ENCODE measurements at regions not wholly inside any gene's neighbourhood (a gene's known extent, or its start where the extent isn't known, plus 50 kb on each side); places are given as distances from the start of the nearest gene placed in this dataset.

GRCh38 chr20:39298121-39298520 lies 336.0 kb downstream of the DHX35 start:
- no peak for TF ChIP-seq POLR2A (IDR thresholded peaks at IDR 0.05)
- TF ChIP-seq CTCF (IDR thresholded peaks at IDR 0.05) = no peak
- TF ChIP-seq POLR2AphosphoS5 (IDR thresholded peaks at IDR 0.05) = no peak
- no peak for TF ChIP-seq EP300 (IDR thresholded peaks at IDR 0.05)
